K562 (cell line): ENCODE measurements at regions not wholly inside any gene's neighbourhood (a gene's known extent, or its start where the extent isn't known, plus 50 kb on each side); places are given as distances from the start of the nearest gene placed in this dataset.

Source experiments
- ATAC-seq: fragments of 200-7000 bp; cut with Tn5 transposase; 3 replicates; pipeline ENCODE4 v1.9.1; 2020; ENCODE audit warnings: moderate library complexity
- BruUV-seq: library from RNA; stranded (reverse); fragments of 400-500 nt; replicated peaks from 2 replicates; lab custom pipeline; 2021; lab: Mats Ljungman, UMichigan
- CTCF ChIA-PET: fragments of 300-600 bp; formaldehyde crosslinking; extraction: SDS; loops from one replicate; lab custom pipeline; 2021; ENCODE audit warnings: low intra/inter-chr PET ratio; lab: Yijun Ruan, JAX
- POLR2A ChIA-PET: fragments of 300-600, 350-650 bp; sonication (Branson Sonifier 250); formaldehyde crosslinking; extraction: SDS; loops from one replicate; lab custom pipeline; 2021; ENCODE audit warnings: antibody characterized with exemption, inconsistent platforms; lab: Yijun Ruan, JAX
- DNase-seq, 4 experiments: peaks; one replicate each; pipeline versions ENCODE4 v3.0.0 to v3.0.0-alpha.2; 2011 to 2018; ENCODE audit warnings: low spot score in 3 of 4, mixed read lengths in 3 of 4; ENCODE audit errors: extremely low read depth in 1 of 4
- FAIRE-seq: peaks from 2 replicates; lab custom pipeline; 2011; peaks lifted over from hg19 to GRCh38; lab: Jason Lieb, UNC
- H2AFZ ChIP-seq: 2 replicates; pipeline ENCODE4 v1.6.0; 2011; ENCODE audit warnings: low read depth, low read length, control low read depth, inconsistent platforms
- H3K27ac ChIP-seq: fragments of 200-600 bp; 3 replicates; pipeline ENCODE4 v1.8.0; 2011; ENCODE audit warnings: low read depth, mild to moderate bottlenecking, control low read depth, inconsistent platforms, low read length, moderate library complexity, mixed read lengths; ENCODE audit errors: extremely low read depth
- H3K27me3 ChIP-seq, 2 experiments: fragments of 300-600 bp in 1 of 2; 2 replicates in 1 of 2; 3 replicates in 1 of 2; pipeline versions ENCODE4 v1.6.0 to v1.8.0; 2011; ENCODE audit warnings: inconsistent platforms in 2 of 2, low read length in 2 of 2, mild to moderate bottlenecking in 1 of 2, mixed read lengths in 1 of 2, moderate library complexity in 1 of 2; ENCODE audit not compliant: control insufficient read depth in 2 of 2, insufficient read depth in 2 of 2
- H3K36me3 ChIP-seq: fragments of 300-600 bp; 3 replicates; pipeline ENCODE4 v1.8.0; 2011; ENCODE audit warnings: mild to moderate bottlenecking, low read length, inconsistent platforms; ENCODE audit not compliant: control insufficient read depth, insufficient read depth
- H3K4me1 ChIP-seq, 2 experiments: fragments of 200-600 bp in 1 of 2; replicated peaks in 1 of 2; 2 replicates in 1 of 2; 3 replicates in 1 of 2; pipeline versions ENCODE4 v1.5.1 to v1.8.0; 2011; ENCODE audit warnings: inconsistent platforms in 2 of 2, low read length in 2 of 2, mild to moderate bottlenecking in 1 of 2, mixed read lengths in 1 of 2, moderate library complexity in 1 of 2; ENCODE audit not compliant: control insufficient read depth in 2 of 2, insufficient read depth in 2 of 2
- H3K4me2 ChIP-seq: 2 replicates; pipeline ENCODE4 v1.6.1; 2011; ENCODE audit warnings: low read length, control low read depth, inconsistent platforms, mixed read lengths; ENCODE audit not compliant: insufficient read depth
- H3K4me3 ChIP-seq: fragments of 200-600 bp; sonication (generic), shearing (Covaris generic); 2 replicates; pipeline ENCODE4 v1.5.1; 2016; ENCODE audit warnings: control low read depth, inconsistent platforms
- H3K79me2 ChIP-seq: fragments of 200-600 bp; 3 replicates; pipeline ENCODE4 v1.8.0; 2011; ENCODE audit warnings: low read length, inconsistent platforms; ENCODE audit not compliant: control insufficient read depth, insufficient read depth
- H3K9ac ChIP-seq, 2 experiments: 2 replicates each; pipeline versions ENCODE4 v1.6.0 to v1.6.1; 2011; ENCODE audit warnings: low read depth in 2 of 2, low read length in 2 of 2, control low read depth in 1 of 2, inconsistent platforms in 1 of 2, mild to moderate bottlenecking in 1 of 2, mixed read lengths in 1 of 2; ENCODE audit not compliant: insufficient read depth in 1 of 2
- H3K9me1 ChIP-seq: one replicate; pipeline ENCODE4 v1.6.0; 2011; ENCODE audit warnings: inconsistent platforms, mild to moderate bottlenecking, low read length, moderate library complexity; ENCODE audit not compliant: control insufficient read depth, insufficient read depth
- H3K9me3 ChIP-seq: replicated peaks from 2 replicates; pipeline ENCODE4 v1.5.1; 2011; ENCODE audit warnings: low read depth, low read length, inconsistent platforms; ENCODE audit not compliant: control insufficient read depth, insufficient read depth
- H4K20me1 ChIP-seq: replicated peaks from 2 replicates; pipeline ENCODE4 v1.6.1; 2011; ENCODE audit warnings: low read length, inconsistent platforms, mixed read lengths; ENCODE audit not compliant: control insufficient read depth, insufficient read depth
- ATF4 ChIP-seq: fragments of 450-650 bp; formaldehyde crosslinking; IDR thresholded peaks from 2 replicates; pipeline ENCODE4 v1.4.0; 2022; ENCODE audit warnings: mild to moderate bottlenecking, moderate library complexity
- CBX8 ChIP-seq: fragments of 200-600 bp; sonication (generic); IDR thresholded peaks from 2 replicates; pipeline ENCODE4 v1.6.1; 2012; ENCODE audit warnings: borderline replicate concordance, mixed run types, low read depth, mild to moderate bottlenecking, moderate library complexity, mixed read lengths, low read length, control low read depth, inconsistent platforms; ENCODE audit not compliant: poor library complexity, severe bottlenecking; ENCODE audit errors: extremely low read depth
- CLOCK ChIP-seq: fragments of 250-450 bp; sonication (Bioruptor Pico); IDR thresholded peaks from 2 replicates; pipeline ENCODE4 v1.4.0; 2020; ENCODE audit warnings: mild to moderate bottlenecking, moderate library complexity, borderline replicate concordance
- FOXK2 ChIP-seq, 2 experiments: fragments of 450-650 bp; IDR thresholded peaks in 1 of 2; conservative IDR thresholded peaks in 1 of 2; 2 replicates each; pipeline ENCODE4 v1.6.1; 2016; ENCODE audit warnings: low read depth in 2 of 2, mild to moderate bottlenecking in 1 of 2
- FOXP1 ChIP-seq: sonication (generic); formaldehyde crosslinking; IDR thresholded peaks from 2 replicates; pipeline ENCODE4 v1.8.0; 2022; ENCODE audit warnings: mild to moderate bottlenecking, missing genetic modification reagents
- GATAD2A ChIP-seq: fragments of 450-650 bp; IDR thresholded peaks from 2 replicates; pipeline ENCODE4 v1.6.1; 2017
- ILF3 ChIP-seq: fragments of 450-650 bp; IDR thresholded peaks from 2 replicates; pipeline ENCODE4 v1.6.1; 2018; ENCODE audit warnings: antibody characterized with exemption, mild to moderate bottlenecking, moderate library complexity, borderline replicate concordance
- ILK ChIP-seq: fragments of 450-650 bp; IDR thresholded peaks from 2 replicates; pipeline ENCODE4 v1.6.1; 2016; ENCODE audit warnings: missing genetic modification characterization, low read depth, mild to moderate bottlenecking, missing compliant biosample characterization, moderate library complexity, borderline replicate concordance
- NR0B1 ChIP-seq: fragments of 450-650 bp; IDR thresholded peaks from one replicate; pipeline ENCODE4 v1.6.1; 2018; ENCODE audit warnings: mild to moderate bottlenecking, moderate library complexity; ENCODE audit not compliant: partially characterized antibody
- TCF15 ChIP-seq: fragments of 250-450 bp; sonication (Bioruptor Pico); IDR thresholded peaks from 2 replicates; pipeline ENCODE4 v1.8.0; 2022; ENCODE audit warnings: moderate library complexity, mild to moderate bottlenecking, inconsistent platforms
- ZKSCAN3 ChIP-seq: fragments of 250-450 bp; sonication (Bioruptor Pico); IDR thresholded peaks from 2 replicates; pipeline ENCODE4 v1.4.0; 2020
- ZNF518B ChIP-seq: fragments of 250-450 bp; sonication (Bioruptor Pico); IDR thresholded peaks from 2 replicates; pipeline ENCODE4 v1.5.0; 2021; ENCODE audit warnings: mild to moderate bottlenecking, moderate library complexity
- WGBS: fragments of 100-300 bp; shearing (Covaris generic); methylation state at CpG from one replicate; pipeline ENCODE4 v1.1.6; 2016; ENCODE audit warnings: low coverage, mixed read lengths; ENCODE audit not compliant: insufficient coverage; ENCODE audit errors: missing lambda C conversion rate; 5-methylcytosine and 5-hydroxymethylcytosine counted together
- in situ Hi-C: fragments of 300-500 bp; cut with MboI; formaldehyde crosslinking; loops from 4 replicates; pipeline ENCODE4 v1.15.0; 2018; ENCODE audit warnings: inconsistent platforms, mixed read lengths
- intact Hi-C: fragments of 100-400 bp; cut with micrococcal nuclease; formaldehyde crosslinking; loops from 2 replicates; pipeline ENCODE4 v1.14.2; 2022

GRCh38 chr5:167160388-167160787, 1131.1 kb upstream of the WWC1 start:
- no peak overlapping the region for H3K27ac ChIP-seq
- H3K27me3 ChIP-seq: no peaks in the 10 kb centered on the region
- DNase-seq (no peak), FAIRE-seq (no peak), ATAC-seq (no peak)
- intact Hi-C loops: no loop called here
- no peak overlapping the region for H3K4me2 ChIP-seq
- no peak overlapping the region for H3K4me3 ChIP-seq
- H3K9ac ChIP-seq: no peak overlapping the region
- TF ChIP-seq ZNF518B (CRISPR knock-in tag) (no peak), ZKSCAN3 (no peak), ILF3 (no peak), CLOCK (CRISPR knock-in tag) (no peak), NR0B1 (no peak), GATAD2A (no peak), FOXP1 (CRISPR knock-in tag) (no peak), TCF15 (CRISPR knock-in tag) (no peak), CBX8 (no peak), ILK (tag) (no peak), FOXK2 (conservative IDR thresholded peaks at IDR 0.05 in 1 of 2, IDR thresholded peaks at IDR 0.05 in 1 of 2; ENCODE audit: low read depth in 2 of 2) (no peak), ATF4 (CRISPR knock-in tag) (no peak)
- in situ Hi-C loops: no loop called here
- no peaks in the 10 kb centered on the region for H3K9me1 ChIP-seq
- no TSS peak for BruUV-seq
- H2AFZ ChIP-seq: no peak overlapping the region
- CTCF ChIA-PET: no interaction called here
- H3K9me3 ChIP-seq: no peaks in the 10 kb centered on the region
- WGBS: 0% methylated on average over 4 of the region's 4 CpGs
- no peaks in the 10 kb centered on the region for H4K20me1 ChIP-seq
- no peaks in the 10 kb centered on the region for H3K79me2 ChIP-seq
- H3K4me1 ChIP-seq: no peaks in the 10 kb centered on the region
- POLR2A ChIA-PET: no interaction called here
- no peaks in the 10 kb centered on the region for H3K36me3 ChIP-seq
